GM12878 (cell line): ENCODE measurements at regions not wholly inside any gene's neighbourhood (a gene's known extent, or its start where the extent isn't known, plus 50 kb on each side); places are given as distances from the start of the nearest gene placed in this dataset.

Experiments used
- ATAC-seq: fragments of 200-7000 bp; cut with Tn5 transposase; 3 replicates; pipeline ENCODE4 v1.9.1; 2020; ENCODE audit warnings: mild to moderate bottlenecking, moderate library complexity
- BruUV-seq: library from RNA; stranded (reverse); fragments of 400-500 nt; replicated peaks from 2 replicates; lab custom pipeline; 2021; lab: Mats Ljungman, UMichigan
- CTCF ChIA-PET: fragments of 300-600 bp; sonication (Branson Sonifier 250); formaldehyde crosslinking; extraction: SDS; loops from one replicate; lab custom pipeline; 2021; ENCODE audit warnings: inconsistent platforms; lab: Yijun Ruan, JAX
- POLR2A ChIA-PET: fragments of 350-600 bp; formaldehyde crosslinking; extraction: SDS; loops from one replicate; lab custom pipeline; 2021; ENCODE audit warnings: inconsistent platforms; lab: Charles Lee
- RAD21 ChIA-PET: fragments of 300-600 bp; sonication (Branson Sonifier 250); formaldehyde crosslinking; loops from one replicate; lab custom pipeline; 2023; ENCODE audit warnings: antibody characterized with exemption; ENCODE audit not compliant: unreplicated experiment; lab: Charles Lee
- SMC1A ChIA-PET: fragments of 300-600 bp; sonication (Branson Sonifier 250); formaldehyde crosslinking; loops from one replicate; lab custom pipeline; 2023; ENCODE audit not compliant: unreplicated experiment, uncharacterized antibody; lab: Charles Lee
- DNase-seq: peaks from one replicate; pipeline ENCODE4 v3.0.0-alpha.2; 2011; ENCODE audit warnings: low read depth, low spot score
- FAIRE-seq: peaks from 3 replicates; lab custom pipeline; 2011; peaks lifted over from hg19 to GRCh38; lab: Jason Lieb, UNC
- H2AFZ ChIP-seq: 2 replicates; pipeline ENCODE4 v1.6.0; 2011; ENCODE audit warnings: low read depth, low read length, control low read depth; ENCODE audit not compliant: control insufficient read depth
- H3K27ac ChIP-seq: 2 replicates; pipeline ENCODE4 v1.5.1; 2011; ENCODE audit warnings: control low read depth; ENCODE audit not compliant: control insufficient read depth, insufficient read depth
- H3K27me3 ChIP-seq, 2 experiments: replicated peaks in 1 of 2; 2 replicates each; pipeline versions ENCODE4 v1.6.0 to v1.6.1; 2011; ENCODE audit warnings: low read length in 1 of 2; ENCODE audit not compliant: control insufficient read depth in 2 of 2, insufficient read depth in 2 of 2
- H3K36me3 ChIP-seq, 2 experiments: 2 replicates each; pipeline ENCODE4 v1.5.1; 2011; ENCODE audit warnings: low read length in 1 of 2; ENCODE audit not compliant: control insufficient read depth in 2 of 2, insufficient read depth in 2 of 2
- H3K4me1 ChIP-seq: 2 replicates; pipeline ENCODE4 v1.6.1; 2011; ENCODE audit warnings: mild to moderate bottlenecking, low read length, moderate library complexity, mixed read lengths; ENCODE audit not compliant: control insufficient read depth, insufficient read depth
- H3K4me2 ChIP-seq: 2 replicates; pipeline ENCODE4 v1.6.0; 2011; ENCODE audit warnings: control low read depth; ENCODE audit not compliant: control insufficient read depth, insufficient read depth
- H3K4me3 ChIP-seq: fragments of 200-600 bp; sonication (generic); 2 replicates; pipeline ENCODE4 v1.5.1; 2016
- H3K79me2 ChIP-seq: 2 replicates; pipeline ENCODE4 v1.6.0; 2011; ENCODE audit warnings: low read length; ENCODE audit not compliant: control insufficient read depth, insufficient read depth
- H3K9ac ChIP-seq: 2 replicates; pipeline ENCODE4 v1.8.0; 2011; ENCODE audit warnings: low read length, control low read depth, mixed read lengths; ENCODE audit not compliant: control insufficient read depth, insufficient read depth
- H3K9me3 ChIP-seq: replicated peaks from 3 replicates; pipeline ENCODE4 v1.5.1; 2011; ENCODE audit warnings: mild to moderate bottlenecking, low read length; ENCODE audit not compliant: control insufficient read depth, insufficient read depth
- H4K20me1 ChIP-seq: 2 replicates; pipeline ENCODE4 v1.6.0; 2011; ENCODE audit not compliant: control insufficient read depth, insufficient read depth
- BACH1 ChIP-seq: fragments of 450-650 bp; IDR thresholded peaks from 2 replicates; pipeline ENCODE4 v1.6.1; 2017; ENCODE audit warnings: mild to moderate bottlenecking, borderline replicate concordance
- CHD1 ChIP-seq: IDR thresholded peaks from 2 replicates; pipeline ENCODE4 v1.6.1; 2012; ENCODE audit warnings: low read depth, low read length, improper control_type of control experiment
- CREB1 ChIP-seq: IDR thresholded peaks from 2 replicates; pipeline ENCODE4 v1.6.1; 2012; ENCODE audit warnings: low read depth, mild to moderate bottlenecking, inconsistent platforms
- HDAC2 ChIP-seq: fragments of 200-600 bp; sonication (generic); IDR thresholded peaks from 2 replicates; pipeline ENCODE4 v1.6.1; 2017
- NR2C1 ChIP-seq: fragments of 450-650 bp; IDR thresholded peaks from 2 replicates; pipeline ENCODE4 v1.6.1; 2017; ENCODE audit warnings: antibody characterized with exemption, mild to moderate bottlenecking, moderate library complexity
- NR2C2 ChIP-seq: IDR thresholded peaks from 2 replicates; pipeline ENCODE4 v1.6.1; 2011; ENCODE audit warnings: borderline replicate concordance, low read depth; ENCODE audit not compliant: control insufficient read depth, insufficient read length
- POLR2AphosphoS2 ChIP-seq: IDR thresholded peaks from 2 replicates; pipeline ENCODE4 v1.6.1; 2011; ENCODE audit warnings: low read depth, mild to moderate bottlenecking, low read length, improper control_type of control experiment, moderate library complexity
- RB1 ChIP-seq: fragments of 450-650 bp; formaldehyde crosslinking; IDR thresholded peaks from 2 replicates; pipeline ENCODE4 v1.6.1; 2017; ENCODE audit warnings: mild to moderate bottlenecking, borderline replicate concordance
- SIX5 ChIP-seq: IDR thresholded peaks from 2 replicates; pipeline ENCODE4 v1.6.1; 2011; ENCODE audit warnings: mild to moderate bottlenecking, low read depth, low read length, moderate library complexity; ENCODE audit not compliant: severe bottlenecking
- SMARCA5 ChIP-seq: fragments of 450-650 bp; IDR thresholded peaks from 2 replicates; pipeline ENCODE4 v1.6.1; 2017; ENCODE audit warnings: mild to moderate bottlenecking
- STAT3 ChIP-seq: IDR thresholded peaks from 2 replicates; pipeline ENCODE4 v1.6.1; 2011; ENCODE audit warnings: low read depth, low read length, improper control_type of control experiment
- TAF1 ChIP-seq: IDR thresholded peaks from 2 replicates; pipeline ENCODE4 v1.6.1; 2011; ENCODE audit warnings: mild to moderate bottlenecking, low read depth, low read length, borderline replicate concordance
- TARDBP ChIP-seq: IDR thresholded peaks from 2 replicates; pipeline ENCODE4 v1.6.1; 2016; ENCODE audit warnings: borderline replicate concordance
- WGBS: methylation state at CpG from one replicate; pipeline ENCODE4 v1.1.6; 2016; ENCODE audit warnings: low lambda C conversion rate; ENCODE audit not compliant: insufficient replicate concordance, insufficient coverage; ENCODE audit errors: missing lambda C conversion rate; 5-methylcytosine and 5-hydroxymethylcytosine counted together
- in situ Hi-C: fragments of 300-500 bp; cut with MboI; formaldehyde crosslinking; loops from 9 replicates; pipeline ENCODE4 v1.14.3; 2018; ENCODE audit warnings: mixed read lengths
- intact Hi-C: fragments of 100-400 bp; cut with micrococcal nuclease; formaldehyde crosslinking; loops from one replicate; pipeline ENCODE4 v1.14.2; 2022; ENCODE audit not compliant: unreplicated experiment

- no peak for TF ChIP-seq STAT3
- TF ChIP-seq TAF1, result no peak
- no peak for TF ChIP-seq TARDBP
Observed at GRCh38 chr6:2524090-2524489, 226.6 kb downstream of the MYLK4 start (continued).

GRCh38 chr6:2523061-2523460 lies 227.7 kb downstream of the MYLK4 start:
- ChIA-PET CTCF (no interaction called here), RAD21 (no interaction called here), POLR2A (no interaction called here), SMC1A (no interaction called here)
- BruUV-seq, result no TSS peak
- no peaks in the 10 kb centered on the region; the same call in 1 of the 3 replicates for H3K9me3 ChIP-seq
- DNase-seq (no peak), FAIRE-seq (no peak), ATAC-seq (no peak)
- H3K9ac ChIP-seq, result no peak overlapping the region
- in situ Hi-C loops (no loop called here), intact Hi-C loops (no loop called here)
- no peaks in the 10 kb centered on the region for H3K27me3 ChIP-seq
- no peak for TF ChIP-seq CHD1
- no peak for TF ChIP-seq SIX5
- TF ChIP-seq BACH1, result no peak
- TF ChIP-seq RB1, result no peak
- TF ChIP-seq NR2C1, result no peak
- TF ChIP-seq POLR2AphosphoS2, result no peak
- no peak for TF ChIP-seq NR2C2
- TF ChIP-seq HDAC2, result no peak
- no peak for TF ChIP-seq CREB1
- no peak for TF ChIP-seq SMARCA5
- no peak overlapping the region for H2AFZ ChIP-seq
- H4K20me1 ChIP-seq, result no peaks in the 10 kb centered on the region
- H3K27ac ChIP-seq, result no peak overlapping the region
- H3K4me2 ChIP-seq, result no peak overlapping the region
- 14% methylated on average over 3 of the region's 3 CpGs for WGBS
- no peaks in the 10 kb centered on the region for H3K79me2 ChIP-seq
- no peaks in the 10 kb centered on the region for H3K4me1 ChIP-seq
- H3K36me3 ChIP-seq, result no peaks in the 10 kb centered on the region
- H3K4me3 ChIP-seq, result no peak overlapping the region
